ENCODE measurements at regions not wholly inside any gene's neighbourhood (a gene's known extent, or its start where the extent isn't known, plus 50 kb on each side); places are given as distances from the start of the nearest gene placed in this dataset.

DNA sequence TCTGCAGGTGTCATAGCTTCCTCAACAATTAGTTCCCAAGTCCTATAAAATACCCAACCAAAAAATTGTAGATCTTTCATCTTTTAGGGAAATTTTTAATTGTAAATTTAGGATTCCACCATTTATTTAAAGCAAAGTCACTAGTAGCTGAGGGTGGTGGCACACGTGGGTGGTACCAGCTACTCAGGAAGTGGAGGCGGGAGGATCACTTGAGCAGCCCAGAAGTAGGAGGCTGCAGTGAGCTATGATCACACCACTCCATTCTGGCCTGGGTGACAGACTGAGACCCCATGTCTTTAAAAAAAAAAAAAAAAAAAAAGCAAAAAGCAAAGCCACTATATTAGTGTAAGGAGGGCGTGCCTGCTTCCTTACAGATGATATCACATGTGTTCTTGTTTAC, 60.3 kb upstream of the GREB1L start:
- H4K8ac ChIP-seq (ENCODE audit: low read depth, low read length) = no peak overlapping the region
- H3K4me1 ChIP-seq (ENCODE audit: control insufficient read depth in 2 of 2, insufficient read depth in 1 of 2, low read depth in 1 of 2, low read length in 2 of 2) = no peaks in the 10 kb centered on the region
- no CpG with 5 or more reads among the region's 3 CpGs for WGBS, 2 donors (ENCODE audit: extremely low coverage in 2 of 2, insufficient read length in 2 of 2, insufficient replicate concordance in 1 of 2)
- DNase-seq (ENCODE audit: low spot score) = no peak
- no peaks in the 10 kb centered on the region for H3K9me3 ChIP-seq (replicated peaks in 1 of 2; ENCODE audit: control insufficient read depth in 2 of 2, insufficient read depth in 1 of 2, low read depth in 1 of 2, low read length in 2 of 2)
- H2BK15ac ChIP-seq (ENCODE audit: low read length) = no peak overlapping the region
- no peaks in the 10 kb centered on the region for H3K36me3 ChIP-seq (replicated peaks in 1 of 2; ENCODE audit: control insufficient read depth in 2 of 2, insufficient read depth in 2 of 2, low read length in 2 of 2)
- H3K27ac ChIP-seq (replicated peaks; ENCODE audit: low read length) = no peak overlapping the region
- no peak overlapping the region for H3K18ac ChIP-seq (ENCODE audit: low read length)
- no peaks in the 10 kb centered on the region for H3K79me1 ChIP-seq (ENCODE audit: low read depth, low read length)
- no peak overlapping the region for H2AFZ ChIP-seq (ENCODE audit: low read length)
- H3K4me2 ChIP-seq (ENCODE audit: insufficient read depth, low read length, poor library complexity, severe bottlenecking) = no peak overlapping the region
- H3K9ac ChIP-seq (ENCODE audit: low read depth, low read length, poor library complexity) = no peak overlapping the region
- no peak overlapping the region for H3K4me3 ChIP-seq (ENCODE audit: low read length in 2 of 2)
- H3K23ac ChIP-seq (ENCODE audit: low read depth, low read length, poor library complexity) = no peak overlapping the region
- peaks cover 0 to 15% (median 0%) of the 10 kb centered on the region in 3 experiments for H3K27me3 ChIP-seq (ENCODE audit: control insufficient read depth in 3 of 3, insufficient read depth in 3 of 3, low read depth in 1 of 3, low read length in 3 of 3)
- H3K4ac ChIP-seq (ENCODE audit: low read length) = no peak overlapping the region
- no peak overlapping the region for H2BK12ac ChIP-seq (ENCODE audit: low read length)
- H2BK120ac ChIP-seq (ENCODE audit: low read depth, low read length) = no peak overlapping the region
- no peak overlapping the region for H2BK5ac ChIP-seq (ENCODE audit: low read length)
- no peak overlapping the region for H3K14ac ChIP-seq (ENCODE audit: low read length)
- no peak overlapping the region for H2AK5ac ChIP-seq (ENCODE audit: low read depth, low read length)
- H4K91ac ChIP-seq (ENCODE audit: low read depth, low read length, poor library complexity) = no peak overlapping the region

DNA sequence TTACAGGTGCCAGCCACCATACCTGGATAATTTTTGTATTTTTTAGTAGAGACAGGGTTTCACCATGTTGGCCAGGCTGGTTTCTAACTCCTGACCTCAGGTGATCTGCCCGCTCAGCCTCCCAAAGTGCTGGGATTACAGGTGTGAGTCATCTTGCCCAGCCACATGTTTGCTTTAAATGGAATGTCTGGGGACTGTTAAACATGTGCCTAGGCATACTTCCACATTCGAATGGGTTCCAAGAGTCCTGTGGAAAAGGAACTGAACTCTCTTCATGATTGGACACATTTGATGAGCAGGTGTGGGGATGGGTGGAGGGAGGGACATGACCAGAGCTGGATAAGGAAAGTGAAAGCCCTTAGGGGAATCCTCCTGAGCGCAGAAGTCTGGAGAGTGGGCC, 58.4 kb upstream of the GREB1L start:
- no peak overlapping the region for H3K23ac ChIP-seq (ENCODE audit: low read depth, low read length, poor library complexity)
- no peak overlapping the region for H3K9ac ChIP-seq (ENCODE audit: low read depth, low read length, poor library complexity)
- peaks cover 0 to 15% (median 0%) of the 10 kb centered on the region in 3 experiments for H3K27me3 ChIP-seq (ENCODE audit: control insufficient read depth in 3 of 3, insufficient read depth in 3 of 3, low read depth in 1 of 3, low read length in 3 of 3)
- H3K4me2 ChIP-seq (ENCODE audit: insufficient read depth, low read length, poor library complexity, severe bottlenecking) = no peak overlapping the region
- H2BK120ac ChIP-seq (ENCODE audit: low read depth, low read length) = no peak overlapping the region
- H2BK12ac ChIP-seq (ENCODE audit: low read length) = no peak overlapping the region
- DNase-seq (ENCODE audit: low spot score) = no peak
- no peaks in the 10 kb centered on the region for H3K4me1 ChIP-seq (ENCODE audit: control insufficient read depth in 2 of 2, insufficient read depth in 1 of 2, low read depth in 1 of 2, low read length in 2 of 2)
- no peaks in the 10 kb centered on the region for H3K79me1 ChIP-seq (ENCODE audit: low read depth, low read length)
- no peak overlapping the region for H3K27ac ChIP-seq (replicated peaks; ENCODE audit: low read length)
- no peak overlapping the region for H4K8ac ChIP-seq (ENCODE audit: low read depth, low read length)
- WGBS, 2 donors (ENCODE audit: extremely low coverage in 2 of 2, insufficient read length in 2 of 2, insufficient replicate concordance in 1 of 2) = no CpG with 5 or more reads among the region's 3 CpGs
- no peak overlapping the region for H3K14ac ChIP-seq (ENCODE audit: low read length)
- H2BK15ac ChIP-seq (ENCODE audit: low read length) = no peak overlapping the region
- H3K4ac ChIP-seq (ENCODE audit: low read length) = no peak overlapping the region
- no peaks in the 10 kb centered on the region for H3K36me3 ChIP-seq (replicated peaks in 1 of 2; ENCODE audit: control insufficient read depth in 2 of 2, insufficient read depth in 2 of 2, low read length in 2 of 2)
- no peak overlapping the region for H4K91ac ChIP-seq (ENCODE audit: low read depth, low read length, poor library complexity)
- no peak overlapping the region for H3K18ac ChIP-seq (ENCODE audit: low read length)
- H2BK5ac ChIP-seq (ENCODE audit: low read length) = no peak overlapping the region
- no peak overlapping the region for H3K4me3 ChIP-seq (ENCODE audit: low read length in 2 of 2)
- H2AK5ac ChIP-seq (ENCODE audit: low read depth, low read length) = no peak overlapping the region
- no peak overlapping the region for H2AFZ ChIP-seq (ENCODE audit: low read length)
- H3K9me3 ChIP-seq (replicated peaks in 1 of 2; ENCODE audit: control insufficient read depth in 2 of 2, insufficient read depth in 1 of 2, low read depth in 1 of 2, low read length in 2 of 2) = no peaks in the 10 kb centered on the region

DNA sequence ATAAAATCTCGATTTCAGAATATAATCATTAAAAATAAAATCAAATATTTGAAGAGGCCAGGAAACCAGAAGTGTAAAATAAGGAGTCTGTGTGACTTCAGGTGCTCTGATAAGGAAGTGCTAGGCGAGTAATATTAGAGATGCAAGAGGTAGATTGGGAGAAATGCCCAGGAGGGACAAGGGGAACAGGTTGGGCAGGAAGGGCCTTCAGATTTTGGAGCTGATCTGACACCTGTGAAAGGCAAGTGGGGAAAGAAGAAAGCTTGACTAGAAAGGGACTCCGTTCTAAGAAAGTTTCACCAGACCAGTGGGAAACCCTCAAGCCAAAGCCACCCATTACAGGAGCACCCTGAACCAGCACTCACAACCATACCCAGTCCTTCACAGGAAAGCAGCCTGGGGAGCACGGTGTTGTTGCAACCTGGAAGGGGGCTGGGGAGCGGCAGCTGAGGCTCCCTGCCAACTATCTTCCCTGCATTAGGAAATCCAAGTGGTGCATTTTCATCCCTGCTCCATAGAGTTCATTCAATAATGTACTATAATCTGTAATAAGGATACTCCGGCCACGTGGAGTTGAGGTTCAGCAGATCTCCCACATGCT, 57.5 kb upstream of the GREB1L start:
- H3K4me1 ChIP-seq (ENCODE audit: control insufficient read depth in 2 of 2, insufficient read depth in 1 of 2, low read depth in 1 of 2, low read length in 2 of 2) = no peaks in the 10 kb centered on the region
- no peak for DNase-seq (ENCODE audit: low spot score)

DNA sequence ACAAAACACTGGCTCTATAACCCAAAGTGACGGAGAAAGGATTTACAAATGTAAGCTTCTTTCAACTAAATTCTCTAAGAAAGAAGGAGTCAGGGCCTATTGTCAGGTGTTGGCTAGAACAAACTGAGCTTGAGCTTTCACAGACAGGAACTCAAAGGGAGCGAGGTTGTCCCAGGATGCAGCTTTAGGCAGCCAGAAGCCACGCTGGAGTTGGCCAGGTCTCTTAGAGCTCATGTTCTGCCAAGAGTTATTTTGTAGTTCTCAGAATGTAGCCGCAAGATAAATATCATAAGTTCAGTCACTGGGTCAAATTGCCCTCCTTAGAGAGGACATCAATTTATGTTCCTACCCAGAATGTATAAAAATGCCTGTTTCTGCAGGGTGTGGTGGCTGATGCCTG, 54.1 kb upstream of the GREB1L start:
- no peak overlapping the region for H2BK12ac ChIP-seq (ENCODE audit: low read length)
- no peak overlapping the region for H4K91ac ChIP-seq (ENCODE audit: low read depth, low read length, poor library complexity)
- H3K27ac ChIP-seq (replicated peaks; ENCODE audit: low read length) = no peak overlapping the region
- H3K23ac ChIP-seq (ENCODE audit: low read depth, low read length, poor library complexity) = no peak overlapping the region
- H2BK120ac ChIP-seq (ENCODE audit: low read depth, low read length) = no peak overlapping the region
- no peak overlapping the region for H3K14ac ChIP-seq (ENCODE audit: low read length)
- H3K27me3 ChIP-seq (ENCODE audit: control insufficient read depth in 3 of 3, insufficient read depth in 3 of 3, low read depth in 1 of 3, low read length in 3 of 3) = no peaks in the 10 kb centered on the region
- H3K4ac ChIP-seq (ENCODE audit: low read length) = no peak overlapping the region
- H2AFZ ChIP-seq (ENCODE audit: low read length) = no peak overlapping the region
- H3K4me3 ChIP-seq (ENCODE audit: low read length in 2 of 2) = no peak overlapping the region
- no peak overlapping the region for H2AK5ac ChIP-seq (ENCODE audit: low read depth, low read length)
- H3K9ac ChIP-seq (ENCODE audit: low read depth, low read length, poor library complexity) = no peak overlapping the region
- no peaks in the 10 kb centered on the region for H3K9me3 ChIP-seq (replicated peaks in 1 of 2; ENCODE audit: control insufficient read depth in 2 of 2, insufficient read depth in 1 of 2, low read depth in 1 of 2, low read length in 2 of 2)
- H3K4me1 ChIP-seq (ENCODE audit: control insufficient read depth in 2 of 2, insufficient read depth in 1 of 2, low read depth in 1 of 2, low read length in 2 of 2) = peaks cover 0 to 3% of the 10 kb centered on the region in 2 donors
- H4K8ac ChIP-seq (ENCODE audit: low read depth, low read length) = no peak overlapping the region
- H2BK15ac ChIP-seq (ENCODE audit: low read length) = no peak overlapping the region
- H2BK5ac ChIP-seq (ENCODE audit: low read length) = no peak overlapping the region
- H3K18ac ChIP-seq (ENCODE audit: low read length) = no peak overlapping the region
- no peaks in the 10 kb centered on the region for H3K36me3 ChIP-seq (replicated peaks in 1 of 2; ENCODE audit: control insufficient read depth in 2 of 2, insufficient read depth in 2 of 2, low read length in 2 of 2)
- no peak for DNase-seq (ENCODE audit: low spot score)
- no peak overlapping the region for H3K4me2 ChIP-seq (ENCODE audit: insufficient read depth, low read length, poor library complexity, severe bottlenecking)
- H3K79me1 ChIP-seq (ENCODE audit: low read depth, low read length) = no peaks in the 10 kb centered on the region
- no CpG with 5 or more reads among the region's 4 CpGs for WGBS, 2 donors (ENCODE audit: extremely low coverage in 2 of 2, insufficient read length in 2 of 2, insufficient replicate concordance in 1 of 2)

More for the DNA sequence above, 57.5 kb upstream of the GREB1L start:
- Histone ChIP-seq H3K9me3 (replicated peaks in 1 of 2; ENCODE audit: control insufficient read depth in 2 of 2, insufficient read depth in 1 of 2, low read depth in 1 of 2, low read length in 2 of 2) (no peaks in the 10 kb centered on the region), H2BK120ac (ENCODE audit: low read depth, low read length) (no peak overlapping the region), H4K8ac (ENCODE audit: low read depth, low read length) (no peak overlapping the region), H3K27ac (replicated peaks; ENCODE audit: low read length) (no peak overlapping the region), H3K27me3 (ENCODE audit: control insufficient read depth in 3 of 3, insufficient read depth in 3 of 3, low read depth in 1 of 3, low read length in 3 of 3) (peaks cover 0 to 12% (median 0%) of the 10 kb centered on the region in 3 experiments), H2BK12ac (ENCODE audit: low read length) (no peak overlapping the region), H2AK5ac (ENCODE audit: low read depth, low read length) (no peak overlapping the region), H3K23ac (ENCODE audit: low read depth, low read length, poor library complexity) (no peak overlapping the region), H3K9ac (ENCODE audit: low read depth, low read length, poor library complexity) (no peak overlapping the region), H3K4ac (ENCODE audit: low read length) (no peak overlapping the region), H3K4me2 (ENCODE audit: insufficient read depth, low read length, poor library complexity, severe bottlenecking) (no peak overlapping the region), H2BK15ac (ENCODE audit: low read length) (no peak overlapping the region), H2AFZ (ENCODE audit: low read length) (no peak overlapping the region), H4K91ac (ENCODE audit: low read depth, low read length, poor library complexity) (no peak overlapping the region), H3K4me3 (ENCODE audit: low read length in 2 of 2) (no peak overlapping the region), H3K14ac (ENCODE audit: low read length) (no peak overlapping the region), H3K79me1 (ENCODE audit: low read depth, low read length) (no peaks in the 10 kb centered on the region), H3K36me3 (replicated peaks in 1 of 2; ENCODE audit: control insufficient read depth in 2 of 2, insufficient read depth in 2 of 2, low read length in 2 of 2) (no peaks in the 10 kb centered on the region), H2BK5ac (ENCODE audit: low read length) (no peak overlapping the region), H3K18ac (ENCODE audit: low read length) (no peak overlapping the region)
- WGBS, 2 donors (ENCODE audit: extremely low coverage in 2 of 2, insufficient read length in 2 of 2, insufficient replicate concordance in 1 of 2) = 100% methylated on average over 1 of the region's 7 CpGs; no CpG with 5 or more reads in 1 of the 2 donors
